Ramos (cell line): ENCODE measurements at regions not wholly inside any gene's neighbourhood (a gene's known extent, or its start where the extent isn't known, plus 50 kb on each side); places are given as distances from the start of the nearest gene placed in this dataset.

Source experiments
- in situ Hi-C: fragments of 300-500 bp; cut with MboI; formaldehyde crosslinking; loops from one replicate; pipeline ENCODE4 v1.14.3; 2022; ENCODE audit warnings: low sequenced_read_pairs; ENCODE audit not compliant: unreplicated experiment

DNA sequence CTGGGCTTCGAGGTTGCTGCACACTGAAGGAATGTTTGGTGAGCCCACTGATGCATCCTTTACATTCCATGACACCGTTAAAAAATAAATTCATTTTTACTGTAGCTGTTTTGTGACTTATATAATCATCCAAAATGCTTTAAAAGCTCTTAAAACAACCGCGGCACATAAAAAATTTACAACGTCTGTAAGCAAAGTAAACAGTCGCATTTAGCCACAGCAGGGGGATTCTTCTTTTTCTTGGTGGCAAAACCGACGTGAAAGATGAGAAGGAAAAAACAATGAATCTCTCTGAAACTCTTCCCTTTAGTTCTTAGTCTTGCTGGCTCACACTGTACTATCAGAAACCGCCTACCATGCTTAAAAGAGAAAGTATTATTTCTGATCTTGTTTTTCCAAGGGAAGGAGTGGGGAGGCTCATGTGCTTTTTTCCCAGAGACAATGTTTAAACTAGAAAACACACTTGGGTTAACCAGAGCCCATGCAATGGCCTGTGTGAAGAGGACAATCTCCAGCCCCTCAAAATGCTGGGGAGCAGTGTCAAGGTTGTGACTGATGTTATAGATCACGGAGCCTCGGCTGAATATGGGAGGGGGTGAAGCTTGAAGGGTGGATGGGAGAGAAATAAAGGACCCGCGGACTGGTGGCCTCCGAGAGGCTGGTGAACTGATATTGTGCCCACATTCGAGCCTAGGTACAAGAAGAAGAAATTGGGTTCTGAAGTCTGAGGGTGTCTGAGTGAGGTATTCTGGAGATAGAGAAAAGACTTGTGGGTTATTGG is 91.1 kb downstream of the IRF8 start:
- in situ Hi-C loops = loop anchor here (5.0 kb wide), 2 partner anchors 88 to 168 kb away; no protein-coding TSS in a partner anchor

DNA sequence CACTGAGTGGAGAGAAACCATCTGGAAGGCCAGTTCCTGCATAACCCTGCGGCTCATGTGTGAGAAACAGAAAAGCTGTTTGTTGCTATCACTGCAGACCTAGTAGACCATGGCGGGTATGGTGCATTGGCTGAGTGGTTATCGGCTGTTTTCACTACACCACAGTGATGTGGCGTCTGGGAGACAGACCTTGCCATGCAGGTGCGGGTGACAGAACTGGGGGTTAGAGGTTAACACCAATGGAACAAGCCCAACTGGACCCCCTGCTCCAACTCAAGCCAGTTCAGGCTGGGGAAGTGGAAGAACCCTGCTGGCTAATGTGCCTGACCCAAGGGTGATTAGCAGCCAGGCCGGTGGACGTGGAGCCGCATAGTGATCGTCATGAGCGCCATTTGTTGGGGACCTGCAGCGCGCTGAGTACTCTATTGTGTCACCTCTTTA is 91.9 kb downstream of the IRF8 start:
- in situ Hi-C loops = no loop called here

DNA sequence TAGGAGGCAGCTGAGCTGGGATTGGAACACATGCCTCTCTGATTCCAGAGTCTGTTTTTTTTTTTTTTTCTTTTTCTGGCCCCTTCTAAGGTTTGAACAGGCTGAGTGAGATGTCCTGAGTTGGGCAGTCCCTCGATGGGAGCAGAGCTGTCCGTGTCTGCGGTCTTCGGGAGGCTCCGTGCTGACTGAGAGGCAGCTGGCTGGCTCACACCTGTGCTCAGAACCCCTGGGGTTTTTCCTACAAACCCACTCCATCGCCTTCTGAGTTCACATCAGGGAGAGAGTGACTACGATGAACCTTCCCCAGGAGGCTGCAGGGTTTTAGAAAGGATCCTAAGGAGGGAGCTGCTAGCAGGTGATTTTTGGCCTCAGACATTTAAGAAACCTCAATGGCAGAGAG is 92.5 kb downstream of the IRF8 start:
- in situ Hi-C loops = no loop called here

DNA sequence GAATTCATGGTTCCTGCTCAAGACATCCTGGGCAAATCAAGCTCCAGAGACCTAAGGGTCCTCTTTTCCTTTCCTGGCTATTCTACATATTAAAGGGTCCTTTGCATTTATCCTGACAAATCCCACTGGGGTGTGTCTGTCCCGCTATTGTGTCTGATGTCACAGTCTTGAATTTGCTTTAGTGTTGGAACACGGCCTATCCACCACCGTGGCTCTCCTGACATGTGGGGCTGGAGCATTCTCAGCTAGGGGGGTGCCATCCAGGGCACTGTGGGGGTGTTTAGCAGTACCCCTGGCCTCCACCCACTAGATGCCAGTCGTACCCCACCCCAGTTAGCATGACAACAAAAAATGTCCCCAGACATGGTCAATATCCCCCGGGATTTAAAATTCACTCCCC is 92.9 kb downstream of the IRF8 start:
- in situ Hi-C loops = no loop called here

DNA sequence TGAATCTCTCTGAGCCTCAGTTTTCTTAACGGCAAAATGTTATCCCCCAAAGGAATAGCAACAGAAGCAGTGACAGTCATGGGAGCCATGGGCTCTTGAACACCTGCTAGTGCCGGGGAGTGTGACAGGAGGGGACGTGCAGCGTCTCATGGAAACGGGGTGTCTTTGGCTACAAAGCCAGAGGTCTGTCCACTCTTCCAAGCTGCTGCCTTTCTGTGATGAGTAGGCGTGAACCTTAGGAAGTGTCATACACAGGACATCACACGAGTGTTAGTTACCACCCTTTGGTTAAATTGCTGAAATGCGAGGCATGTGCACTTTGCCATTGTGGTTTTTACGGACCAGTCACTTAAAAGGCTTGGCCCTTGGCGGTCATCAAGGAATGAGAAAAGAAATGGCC is 93.4 kb downstream of the IRF8 start:
- in situ Hi-C loops = no loop called here

DNA sequence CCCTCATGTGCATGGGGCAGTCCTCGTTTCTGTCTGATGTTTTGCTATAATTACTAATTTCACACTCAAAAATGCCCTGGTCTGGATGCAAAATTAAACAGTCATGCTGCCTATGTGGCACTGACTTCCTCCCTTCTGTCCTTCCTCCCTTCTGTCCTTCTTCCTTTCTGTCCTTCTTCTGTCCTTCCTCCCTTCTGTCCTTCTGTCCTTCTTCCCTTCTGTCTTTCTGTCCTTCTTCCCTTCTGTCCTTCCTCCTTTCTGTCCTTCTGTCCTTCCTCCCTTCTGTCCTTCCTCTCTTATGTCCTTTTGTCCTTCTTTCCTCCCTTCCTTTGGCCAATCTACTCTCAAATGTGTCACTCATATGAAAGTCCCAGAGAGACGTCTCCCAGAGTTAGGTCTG is 93.8 kb downstream of the IRF8 start:
- in situ Hi-C loops = no loop called here

DNA sequence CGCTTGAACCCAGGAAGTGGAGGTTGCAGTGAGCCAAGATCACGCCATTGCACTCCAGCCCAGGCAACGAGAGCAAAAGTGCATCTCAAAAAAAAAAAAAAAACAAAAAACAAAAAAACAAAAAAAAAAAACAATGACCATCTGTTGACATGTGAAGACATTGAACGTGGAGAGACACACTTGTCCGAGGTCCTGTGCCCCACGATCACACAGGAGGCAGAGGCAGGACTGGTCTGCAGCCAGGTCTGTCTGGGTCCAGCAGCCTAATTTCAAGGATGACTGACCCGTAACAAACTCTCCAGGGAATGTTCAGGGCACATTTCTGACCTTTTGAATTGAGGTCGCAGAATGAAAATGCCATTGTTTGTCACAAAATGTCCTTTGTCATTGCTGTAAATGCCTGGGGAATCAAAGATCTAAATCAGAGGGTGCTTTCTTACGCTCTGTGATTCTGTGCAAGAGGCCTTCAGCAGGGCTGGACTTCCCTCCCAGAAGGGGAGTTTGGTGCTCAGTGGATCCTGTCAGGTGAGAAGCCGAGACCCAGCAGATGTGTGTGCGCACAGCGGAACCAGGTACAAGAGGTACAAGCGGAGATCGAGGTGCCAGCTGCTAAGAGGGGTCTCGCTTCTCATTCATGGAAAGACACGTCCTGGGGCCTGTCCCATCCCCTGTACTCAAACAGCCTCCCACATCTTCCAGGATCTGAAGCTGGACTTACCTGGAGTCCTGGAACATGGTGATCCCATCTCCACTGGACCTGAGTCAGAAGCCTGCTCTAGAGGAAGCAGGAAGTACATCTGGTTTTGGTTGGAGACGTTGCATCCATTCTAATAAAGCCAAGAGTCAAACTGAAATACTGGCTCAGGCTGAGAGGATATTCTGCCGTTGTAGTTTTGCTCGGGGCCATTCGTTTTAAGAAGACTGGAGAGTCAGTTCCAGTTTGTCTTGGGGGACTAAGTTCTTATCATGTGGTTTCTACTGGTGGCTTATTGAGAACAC is 95.8 kb downstream of the IRF8 start:
- in situ Hi-C loops = no loop called here

DNA sequence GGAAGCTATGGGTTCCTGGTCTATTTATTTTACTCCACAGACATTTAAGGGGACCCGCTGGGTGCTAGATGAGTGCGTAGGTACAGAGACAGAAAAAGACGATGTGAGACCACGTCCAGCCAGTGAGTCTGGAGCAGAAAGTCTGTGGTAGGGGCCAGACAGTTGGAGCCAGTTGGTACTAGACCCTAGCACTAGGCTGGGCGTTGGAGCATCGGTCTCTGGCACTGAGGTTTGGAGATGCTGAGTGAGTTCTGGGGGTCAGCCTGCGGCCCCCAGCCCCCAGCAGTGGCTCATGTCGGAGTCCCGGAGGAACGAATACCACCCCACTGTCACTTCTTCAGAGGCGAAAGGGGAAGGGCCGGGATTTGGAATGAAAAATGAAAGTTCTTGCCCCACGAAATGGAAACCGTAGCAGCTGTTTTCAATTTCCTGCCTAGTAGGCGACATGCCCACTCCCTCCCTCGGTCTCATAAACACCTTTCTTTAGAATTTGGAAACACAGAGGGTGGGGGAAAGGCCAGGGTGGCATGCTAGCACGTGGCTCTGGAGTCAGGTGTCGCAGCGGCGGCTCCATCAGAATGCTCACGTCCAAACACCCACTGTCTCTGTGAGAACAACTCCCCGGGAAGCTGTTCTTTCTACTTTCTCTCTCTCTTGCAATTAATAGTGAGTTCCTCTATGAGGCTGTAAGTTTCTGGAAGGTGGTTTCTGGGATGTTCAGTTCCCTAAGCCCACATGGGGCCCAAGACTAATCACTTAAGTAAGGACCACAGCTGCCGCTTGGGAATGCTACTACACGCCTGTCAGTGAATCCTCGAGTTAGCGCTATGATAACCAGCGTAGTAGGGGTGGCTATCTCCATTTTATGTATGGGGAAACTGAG is 96.8 kb downstream of the IRF8 start:
- in situ Hi-C loops = no loop called here

DNA sequence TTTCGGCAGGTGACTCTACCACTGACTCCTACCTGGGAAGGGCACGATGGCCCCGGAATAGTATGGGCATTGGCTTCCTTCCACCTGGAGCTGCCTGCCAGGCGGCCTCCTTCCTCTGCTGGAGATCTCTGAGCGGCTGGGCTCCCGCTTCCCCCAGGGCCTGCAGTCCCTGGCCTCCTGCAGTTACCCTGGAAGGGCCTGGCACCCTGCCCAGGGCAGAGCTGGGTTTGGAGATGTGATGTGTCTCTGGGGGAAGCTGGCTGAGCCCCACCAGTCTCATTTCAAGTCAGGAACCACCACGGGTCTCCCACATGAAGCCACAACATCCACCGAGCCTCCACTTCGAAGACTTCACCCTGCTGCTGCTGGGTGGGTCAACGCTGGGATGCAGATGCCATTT is 97.9 kb downstream of the IRF8 start:
- in situ Hi-C loops = no loop called here

DNA sequence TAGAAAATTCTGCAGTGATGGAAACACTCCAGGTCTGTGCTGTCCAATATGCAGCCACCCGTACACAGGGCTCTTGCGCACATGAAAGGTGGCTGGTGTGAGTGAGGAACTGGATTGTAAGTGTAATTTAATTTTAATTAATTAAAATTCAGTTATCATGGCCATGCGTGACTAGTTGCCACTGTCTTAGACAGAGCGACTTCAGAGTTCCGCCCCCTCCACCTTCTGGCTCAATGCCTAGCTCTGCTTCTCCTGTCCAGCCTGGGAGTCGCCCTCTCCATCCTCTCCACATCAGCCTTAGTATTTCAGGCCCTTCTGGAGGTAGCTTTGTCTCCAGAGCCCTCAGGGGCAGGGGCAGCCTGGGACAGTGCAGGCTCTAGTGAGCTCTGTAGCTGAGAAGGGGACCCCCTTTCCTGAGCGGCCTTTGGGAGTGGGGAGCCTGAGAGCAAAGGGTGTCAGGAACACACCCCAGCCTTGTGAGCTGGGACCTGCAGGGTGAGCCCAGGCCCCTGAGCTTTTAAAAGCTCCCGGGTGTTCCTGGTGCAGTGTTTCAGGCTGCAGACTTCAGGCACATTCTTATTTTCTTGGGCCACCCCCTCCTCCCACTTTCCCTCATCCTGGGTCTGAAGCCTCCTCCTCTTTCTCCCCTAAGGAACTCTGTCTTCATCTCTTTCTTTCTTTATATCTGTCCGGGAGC is 99.4 kb downstream of the IRF8 start:
- in situ Hi-C loops = no loop called here

DNA sequence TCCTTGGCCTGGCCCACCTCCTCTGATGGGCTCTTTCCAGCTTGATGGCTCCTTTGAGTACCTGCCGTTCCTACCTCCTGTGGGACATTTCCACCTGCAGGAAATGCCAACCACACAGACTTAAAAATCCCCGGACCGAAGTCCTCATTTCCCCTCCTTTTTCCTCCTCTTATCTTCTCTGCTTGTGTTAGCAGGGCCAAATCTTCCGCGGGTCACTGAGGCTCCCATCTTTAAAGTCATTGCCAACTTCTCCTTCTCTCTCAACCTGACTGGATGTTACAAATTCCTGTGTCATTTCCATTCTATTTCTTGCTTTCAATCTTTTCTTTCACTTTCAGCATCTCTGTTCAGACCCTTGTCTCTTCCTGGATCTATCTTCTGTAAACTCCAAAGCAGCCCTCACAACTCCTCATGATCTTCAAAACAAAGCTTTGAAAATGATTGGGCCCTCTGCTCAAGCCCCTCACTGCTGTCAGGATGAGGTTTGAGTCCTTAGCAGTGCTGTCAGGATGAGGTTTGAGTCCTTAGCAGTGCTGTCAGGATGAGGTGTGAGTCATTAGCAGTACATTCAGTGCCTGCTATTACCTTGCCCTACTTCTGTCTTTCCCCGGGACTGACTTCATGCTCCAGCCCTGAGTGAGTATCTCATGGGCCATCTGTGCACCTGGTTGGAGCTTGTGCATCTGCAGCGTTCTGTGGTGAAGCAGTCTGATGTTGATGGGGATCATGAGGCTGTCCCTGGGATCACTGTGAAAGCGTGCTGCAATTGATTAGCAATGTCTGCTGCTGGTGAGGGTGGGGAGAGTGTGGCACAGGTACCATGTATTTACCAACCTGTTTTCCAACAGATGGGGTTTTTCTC is 100.1 kb downstream of the IRF8 start:
- in situ Hi-C loops = no loop called here

DNA sequence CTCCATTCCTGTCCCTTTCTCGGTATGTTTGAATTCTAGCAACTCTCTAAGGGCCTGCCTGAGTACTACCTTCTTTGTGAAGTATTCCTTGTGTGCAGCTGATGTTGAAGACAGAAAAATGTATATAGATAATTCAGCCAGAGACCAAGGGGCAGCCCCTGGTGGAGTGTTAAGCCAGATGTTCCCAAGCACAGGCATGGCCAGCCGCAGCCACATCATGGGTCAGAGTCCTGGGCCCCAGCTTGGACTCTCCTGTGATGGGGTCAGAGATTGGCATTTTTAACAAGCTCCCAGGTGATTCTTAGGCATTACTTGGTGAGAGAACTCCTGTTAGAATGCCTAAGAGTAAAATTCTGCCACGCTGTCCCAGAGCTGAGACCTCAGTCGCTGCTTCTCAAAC is 100.8 kb downstream of the IRF8 start:
- in situ Hi-C loops = no loop called here

DNA sequence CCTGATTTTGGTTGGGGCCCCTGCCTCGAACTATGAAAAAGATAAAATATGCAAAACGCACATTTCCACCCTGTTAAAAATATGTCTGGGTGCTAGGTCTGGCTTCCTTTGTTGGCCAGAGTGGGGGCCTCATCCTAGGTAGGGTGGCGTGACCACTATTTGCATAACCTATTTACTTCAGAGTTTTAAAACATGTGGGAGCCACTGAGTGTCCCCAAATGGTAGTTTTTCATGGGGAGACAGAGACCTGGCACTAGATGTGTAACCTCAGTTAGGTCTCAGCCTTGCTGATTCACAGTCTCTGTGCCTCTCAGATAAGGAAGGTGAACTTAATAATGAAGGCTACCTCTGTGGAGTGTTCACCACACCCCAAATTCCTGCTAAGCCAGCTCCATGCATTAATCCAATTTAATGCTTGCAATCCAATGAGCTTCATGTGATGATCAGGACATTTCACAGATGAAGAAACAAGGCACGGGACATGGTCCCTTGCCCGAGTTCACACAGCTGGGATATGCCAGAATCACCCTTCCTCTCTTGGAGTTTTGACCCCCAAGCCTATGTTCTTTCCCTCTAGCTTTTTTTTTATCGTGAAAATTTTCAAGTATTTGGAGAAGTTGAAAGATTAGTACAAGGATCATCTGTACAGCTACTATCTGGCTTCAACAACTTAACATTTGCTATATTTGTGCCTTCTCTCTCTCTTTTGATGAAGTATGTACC is 103.4 kb downstream of the IRF8 start:
- in situ Hi-C loops = no loop called here

DNA sequence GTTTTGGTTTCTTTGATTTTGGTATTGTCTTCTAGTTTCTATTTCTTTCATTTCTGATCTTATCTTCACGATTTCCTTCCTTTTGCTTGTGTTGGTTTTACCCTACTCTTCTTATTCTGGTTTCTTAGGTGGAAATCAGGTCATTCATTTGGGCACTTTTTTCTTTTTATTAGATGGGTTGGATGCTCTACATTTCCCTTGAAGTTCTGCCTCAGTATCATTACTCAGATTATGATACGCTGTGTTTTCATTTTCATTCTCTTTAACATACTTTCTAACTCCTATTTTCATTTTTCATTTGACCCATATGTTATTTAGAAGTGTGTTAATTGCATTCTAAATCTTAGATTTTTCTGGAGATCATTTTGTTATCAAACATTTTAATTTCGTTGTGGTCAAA is 108.6 kb downstream of the IRF8 start:
- in situ Hi-C loops = no loop called here

DNA sequence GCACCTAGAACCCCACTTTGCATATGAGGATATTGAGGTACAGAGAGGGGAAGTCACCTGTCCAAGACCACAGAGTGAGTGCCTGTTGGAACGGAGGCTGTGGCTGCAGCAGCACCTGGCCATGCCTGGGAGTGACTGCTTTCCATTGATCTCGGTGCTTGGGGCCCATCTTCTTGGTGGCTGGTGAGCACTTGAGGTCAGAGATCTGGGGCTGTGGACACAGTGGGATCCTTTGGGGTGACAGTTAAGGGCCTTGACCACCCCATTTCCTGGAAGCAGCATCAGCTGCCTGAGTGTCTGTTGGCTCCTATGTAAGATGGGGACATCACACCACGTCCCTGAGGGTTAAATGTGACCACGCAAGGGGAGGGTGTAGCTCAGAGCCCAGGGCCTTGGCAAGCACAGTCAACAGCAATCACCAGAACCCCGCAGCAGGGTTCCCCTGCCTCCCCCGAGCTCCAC is 111.7 kb downstream of the IRF8 start:
- in situ Hi-C loops = no loop called here

DNA sequence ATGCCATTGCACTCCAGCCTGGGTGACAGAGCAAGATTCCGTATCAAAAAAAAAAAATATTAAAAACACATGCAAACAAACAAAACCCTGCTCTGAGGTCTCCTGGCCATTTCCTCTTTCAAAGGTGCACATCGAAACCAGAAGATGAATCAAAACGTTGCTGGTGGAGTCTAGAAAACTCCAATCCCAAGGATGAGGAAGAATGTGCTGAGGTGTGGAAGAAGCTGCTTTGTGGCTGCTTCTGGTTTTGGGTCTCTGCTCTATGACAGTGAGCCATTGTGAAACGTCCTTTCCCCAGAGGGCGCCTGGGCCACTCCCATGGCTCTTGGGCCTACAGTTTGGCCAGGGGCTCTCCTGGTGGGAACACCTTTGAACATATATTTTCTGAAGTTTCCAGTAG is 112.6 kb downstream of the IRF8 start:
- in situ Hi-C loops = no loop called here

DNA sequence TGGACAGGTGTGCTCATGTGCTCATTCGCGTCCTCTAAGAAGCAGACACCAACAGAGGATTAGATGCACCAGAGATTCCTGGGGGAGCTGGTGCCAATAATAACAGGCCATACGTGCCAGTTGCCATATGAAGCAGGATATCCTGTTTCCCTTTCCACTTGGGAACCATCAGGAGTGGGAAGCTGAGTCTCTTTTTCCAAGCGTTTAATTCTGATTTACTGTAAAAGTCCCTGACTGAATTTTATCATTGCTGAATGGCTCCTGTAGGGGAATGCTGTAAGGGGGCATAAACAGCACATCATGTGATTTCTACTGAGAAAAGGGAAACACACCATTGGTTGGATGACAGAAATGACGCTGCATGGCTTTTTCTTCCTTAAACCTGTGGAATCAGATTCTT is 113.3 kb downstream of the IRF8 start:
- in situ Hi-C loops = no loop called here

DNA sequence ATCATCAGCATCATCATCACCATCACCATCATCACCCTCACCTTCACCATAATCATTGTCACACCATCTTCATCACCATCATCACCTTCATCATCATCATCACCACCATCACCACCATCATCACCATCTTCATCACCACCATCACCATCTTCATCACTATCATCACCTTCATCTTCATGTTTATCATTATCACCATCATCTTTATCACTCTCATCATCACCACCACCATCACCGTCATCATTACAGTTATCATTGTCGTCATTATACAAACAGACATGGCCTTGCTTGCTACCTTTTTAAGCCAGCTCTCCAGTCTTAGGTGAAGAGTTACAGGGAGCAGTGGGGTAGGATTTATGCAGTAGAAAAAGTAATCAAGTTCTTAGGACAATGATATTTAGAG is 114.9 kb downstream of the IRF8 start:
- in situ Hi-C loops = no loop called here
